Natural killer cell (primary cell): ENCODE measurements at regions not wholly inside any gene's neighbourhood (a gene's known extent, or its start where the extent isn't known, plus 50 kb on each side); places are given as distances from the start of the nearest gene placed in this dataset.
"Not testable (repeated sequence)": the region's sequence is repeated elsewhere in the genome, so short reads cannot be mapped to it uniquely, and the experiment has no call there.

Source experiments
- ATAC-seq, 3 donors: fragments of 150-1000 bp in 2 of 3; fragments of 200-7000 bp in 1 of 3; cut with Tn5 transposase; 1 replicate in 1 of 3; 2 replicates in 2 of 3; pipeline ENCODE4 v1.10.0; 2021; ENCODE audit warnings: mild to moderate bottlenecking in 2 of 3, moderate library complexity in 2 of 3
- DNase-seq, 2 donors: peaks; one replicate each; pipeline versions ENCODE4 v3.0.0 to v3.0.0-alpha.2; 2013 to 2021; ENCODE audit warnings: mixed read lengths in 1 of 2
- H3K27ac ChIP-seq: one replicate; pipeline ENCODE4 v1.5.1; 2013; ENCODE audit warnings: mild to moderate bottlenecking, low read length
- H3K27me3 ChIP-seq: one replicate; pipeline ENCODE4 v1.6.1; 2013; ENCODE audit warnings: low read length; ENCODE audit not compliant: control insufficient read depth, insufficient read depth
- H3K36me3 ChIP-seq: one replicate; pipeline ENCODE4 v1.6.1; 2013; ENCODE audit warnings: low read length; ENCODE audit not compliant: control insufficient read depth, insufficient read depth
- H3K4me1 ChIP-seq: one replicate; pipeline ENCODE4 v1.6.1; 2013; ENCODE audit warnings: low read length; ENCODE audit not compliant: control insufficient read depth, insufficient read depth
- H3K4me3 ChIP-seq: one replicate; pipeline ENCODE4 v1.5.1; 2013; ENCODE audit warnings: low read length
- H3K9me3 ChIP-seq: one replicate; pipeline ENCODE4 v1.6.1; 2013; ENCODE audit warnings: low read length; ENCODE audit not compliant: control insufficient read depth, insufficient read depth
- H3K27ac Mint-ChIP-seq, 2 donors: one replicate each; pipeline ENCODE4 v1.8.0; 2022; ENCODE audit warnings: mild to moderate bottlenecking in 2 of 2, mixed read lengths in 2 of 2, moderate library complexity in 1 of 2
- H3K27me3 Mint-ChIP-seq, 2 donors: one replicate each; pipeline ENCODE4 v1.8.0; 2022; ENCODE audit warnings: low read depth in 2 of 2, mixed read lengths in 2 of 2
- H3K36me3 Mint-ChIP-seq: one replicate; pipeline ENCODE4 v1.8.0; 2022; ENCODE audit warnings: mixed read lengths
- H3K4me1 Mint-ChIP-seq, 2 donors: one replicate each; pipeline ENCODE4 v1.8.0; 2022; ENCODE audit warnings: mixed read lengths in 2 of 2
- H3K4me3 Mint-ChIP-seq: one replicate; pipeline ENCODE4 v1.8.0; 2022; ENCODE audit warnings: mild to moderate bottlenecking, moderate library complexity, mixed read lengths
- H3K9me3 Mint-ChIP-seq, 2 donors: one replicate each; pipeline ENCODE4 v1.8.0; 2022; ENCODE audit warnings: mixed read lengths in 2 of 2
- WGBS: methylation state at CpG from one replicate; pipeline ENCODE4 v1.1.7; 2013; ENCODE audit warnings: missing lambda C conversion rate; ENCODE audit not compliant: insufficient coverage; 5-methylcytosine and 5-hydroxymethylcytosine counted together
- intact Hi-C: fragments of 100-400 bp; cut with micrococcal nuclease; formaldehyde crosslinking; loops from one replicate; pipeline ENCODE4 v1.14.2; 2022
- TF ChIP-seq, protein P1 (sequence below): fragments of 200-600 bp; IDR thresholded peaks from one replicate; pipeline ENCODE4 v1.8.0; 2022; ENCODE audit warnings: antibody characterized with exemption

- H3K4me3 ChIP-seq = no peak overlapping the region
- H3K9me3 ChIP-seq = no peaks in the 10 kb centered on the region
- 92% methylated on average over 1 of the region's 1 CpG for WGBS
- no peak overlapping the region for H3K27ac Mint-ChIP-seq
- no peak for ATAC-seq
- H3K36me3 Mint-ChIP-seq = peaks cover 9% of the 10 kb centered on the region
- intact Hi-C loops = no loop called here
- H3K27me3 Mint-ChIP-seq = peaks cover 8 to 11% of the 10 kb centered on the region in 2 donors
- H3K4me1 ChIP-seq = no peaks in the 10 kb centered on the region
- no peak overlapping the region for H3K27ac ChIP-seq
- no peak for DNase-seq
- TF ChIP-seq, protein P1, sequence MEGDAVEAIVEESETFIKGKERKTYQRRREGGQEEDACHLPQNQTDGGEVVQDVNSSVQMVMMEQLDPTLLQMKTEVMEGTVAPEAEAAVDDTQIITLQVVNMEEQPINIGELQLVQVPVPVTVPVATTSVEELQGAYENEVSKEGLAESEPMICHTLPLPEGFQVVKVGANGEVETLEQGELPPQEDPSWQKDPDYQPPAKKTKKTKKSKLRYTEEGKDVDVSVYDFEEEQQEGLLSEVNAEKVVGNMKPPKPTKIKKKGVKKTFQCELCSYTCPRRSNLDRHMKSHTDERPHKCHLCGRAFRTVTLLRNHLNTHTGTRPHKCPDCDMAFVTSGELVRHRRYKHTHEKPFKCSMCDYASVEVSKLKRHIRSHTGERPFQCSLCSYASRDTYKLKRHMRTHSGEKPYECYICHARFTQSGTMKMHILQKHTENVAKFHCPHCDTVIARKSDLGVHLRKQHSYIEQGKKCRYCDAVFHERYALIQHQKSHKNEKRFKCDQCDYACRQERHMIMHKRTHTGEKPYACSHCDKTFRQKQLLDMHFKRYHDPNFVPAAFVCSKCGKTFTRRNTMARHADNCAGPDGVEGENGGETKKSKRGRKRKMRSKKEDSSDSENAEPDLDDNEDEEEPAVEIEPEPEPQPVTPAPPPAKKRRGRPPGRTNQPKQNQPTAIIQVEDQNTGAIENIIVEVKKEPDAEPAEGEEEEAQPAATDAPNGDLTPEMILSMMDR = no peak
- H3K4me1 Mint-ChIP-seq = no peaks in the 10 kb centered on the region
- peaks cover 2 to 4% of the 10 kb centered on the region in 2 donors for H3K9me3 Mint-ChIP-seq
- no peak overlapping the region for H3K4me3 Mint-ChIP-seq
- no peaks in the 10 kb centered on the region for H3K27me3 ChIP-seq
- no peaks in the 10 kb centered on the region for H3K36me3 ChIP-seq
These were observed 114.4 kb downstream of the ENC1 start for GRCh38 chr5:74526111-74526510.

DNA sequence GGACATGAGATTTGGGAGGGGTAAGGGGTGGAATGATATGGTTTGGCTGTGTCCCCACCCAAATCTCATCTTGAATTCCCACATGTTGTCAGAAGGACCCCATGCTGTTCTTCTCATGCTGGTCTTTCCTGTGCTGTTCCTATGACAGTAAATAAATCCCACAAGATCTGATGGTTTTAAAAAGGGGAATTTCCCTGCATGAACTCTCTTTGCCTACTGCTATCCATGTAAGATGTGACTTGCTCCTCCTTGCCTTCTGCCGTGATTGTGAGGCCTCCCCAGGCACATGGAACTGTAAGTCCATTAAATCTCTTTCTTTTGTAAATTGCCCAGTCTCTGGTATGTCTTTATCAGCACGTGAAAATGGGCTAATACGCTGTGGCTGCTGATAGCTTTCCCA lies 115.8 kb downstream of the ENC1 start:
- peaks cover 6 to 11% of the 10 kb centered on the region in 2 donors for H3K27me3 Mint-ChIP-seq
- H3K27me3 ChIP-seq, H3K4me1 Mint-ChIP-seq, H3K9me3 Mint-ChIP-seq, H3K4me1 ChIP-seq, H3K36me3 ChIP-seq, H3K9me3 ChIP-seq, H3K27ac Mint-ChIP-seq, H3K4me3 ChIP-seq, H3K27ac ChIP-seq, DNase-seq, H3K36me3 Mint-ChIP-seq, H3K4me3 Mint-ChIP-seq, intact Hi-C loops, ATAC-seq: not testable (repeated sequence)
- WGBS = 85% methylated on average over 3 of the region's 3 CpGs

GRCh38 chr5:74523698-74524097 lies 116.8 kb downstream of the ENC1 start:
- H3K27ac ChIP-seq, H3K36me3 Mint-ChIP-seq, H3K4me1 ChIP-seq, H3K9me3 Mint-ChIP-seq, H3K27me3 ChIP-seq, H3K9me3 ChIP-seq, H3K36me3 ChIP-seq, H3K4me3 Mint-ChIP-seq, ATAC-seq, intact Hi-C loops, H3K27ac Mint-ChIP-seq, DNase-seq, H3K4me1 Mint-ChIP-seq, H3K4me3 ChIP-seq: not testable (repeated sequence)
- H3K27me3 Mint-ChIP-seq = peaks cover 6 to 11% of the 10 kb centered on the region in 2 donors
- WGBS = 93% methylated on average over 4 of the region's 4 CpGs

DNA sequence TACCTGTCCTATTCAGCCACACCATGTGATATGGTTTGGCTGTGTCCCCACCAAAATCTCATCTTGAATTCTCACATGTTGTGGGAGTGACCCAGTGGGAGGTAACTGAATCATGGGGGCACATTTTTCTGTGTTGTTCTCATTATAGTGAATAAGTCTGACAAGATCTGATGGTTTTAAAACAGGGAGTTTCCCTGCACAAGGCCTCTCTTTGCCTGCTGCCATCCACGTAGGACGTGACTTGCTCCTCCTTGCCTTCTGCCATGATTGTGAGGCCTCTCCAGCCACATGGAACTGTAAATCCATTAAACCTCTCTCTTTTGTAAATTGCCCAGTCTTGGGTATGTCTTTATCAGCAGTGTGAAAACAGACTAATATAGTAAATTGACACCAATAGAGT lies 117.7 kb downstream of the ENC1 start:
- H3K27me3 ChIP-seq, H3K36me3 Mint-ChIP-seq, H3K4me1 Mint-ChIP-seq, H3K27ac ChIP-seq, H3K36me3 ChIP-seq, ATAC-seq, H3K9me3 ChIP-seq, DNase-seq, H3K4me3 ChIP-seq, H3K27ac Mint-ChIP-seq, H3K4me1 ChIP-seq, intact Hi-C loops, H3K4me3 Mint-ChIP-seq, H3K9me3 Mint-ChIP-seq: not testable (repeated sequence)
- H3K27me3 Mint-ChIP-seq = peaks cover 6 to 11% of the 10 kb centered on the region in 2 donors
- 97% methylated on average over 2 of the region's 2 CpGs for WGBS

- Histone ChIP-seq H3K27ac (no peak overlapping the region), H3K4me1 (no peaks in the 10 kb centered on the region), H3K36me3 (no peaks in the 10 kb centered on the region), H3K27me3 (no peaks in the 10 kb centered on the region), H3K9me3 (no peaks in the 10 kb centered on the region), H3K4me3 (no peak overlapping the region)
- WGBS = 94% methylated on average over 3 of the region's 3 CpGs
- Mint-ChIP-seq H3K9me3 (peaks cover 2 to 4% of the 10 kb centered on the region in 2 donors), H3K4me3 (no peak overlapping the region), H3K27ac (no peak overlapping the region), H3K36me3 (peaks cover 9% of the 10 kb centered on the region), H3K27me3 (peaks cover 6 to 11% of the 10 kb centered on the region in 2 donors), H3K4me1 (no peaks in the 10 kb centered on the region)
- no peak for DNase-seq
- no peak for ATAC-seq
- intact Hi-C loops = no loop called here
- TF ChIP-seq, protein P1 = no peak
These were observed 119.1 kb downstream of the ENC1 start for GRCh38 chr5:74521401-74521800.
